ENCODE measurements at regions not wholly inside any gene's neighbourhood (a gene's known extent, or its start where the extent isn't known, plus 50 kb on each side); places are given as distances from the start of the nearest gene placed in this dataset.
"Not testable (repeated sequence)": the region's sequence is repeated elsewhere in the genome, so short reads cannot be mapped to it uniquely, and the experiment has no call there.

DNA sequence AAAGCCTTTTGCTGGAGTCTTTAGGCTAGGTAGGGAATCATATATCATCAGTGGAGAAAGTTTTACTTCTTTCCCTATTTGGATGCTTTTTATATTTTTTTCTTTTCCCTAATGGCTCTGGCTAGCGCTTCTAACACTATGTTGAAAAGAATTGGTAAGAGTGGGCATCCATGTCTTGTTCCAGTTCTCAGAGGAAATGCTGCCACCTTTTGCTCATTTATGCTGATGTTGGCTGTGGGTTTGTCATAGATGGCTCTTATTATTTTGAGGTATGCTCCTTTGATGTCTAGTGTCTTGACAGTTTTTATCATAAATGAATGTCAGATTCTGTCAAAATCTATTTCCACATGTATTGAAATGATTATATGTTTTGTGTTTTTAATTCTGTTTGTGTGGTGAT lies 1544.1 kb downstream of the REEP3 start:
- H3K36me3 ChIP-seq (replicated peaks), result no peaks in the 10 kb centered on the region
- no peak for DNase-seq
- H3K4me3 ChIP-seq (ENCODE audit: low read depth, low read length), result no peak overlapping the region
- in situ Hi-C loops (cut with HindIII; ENCODE audit: low pct_ligation_motif_present, low sequenced_read_pairs), result no loop called here
- no peak overlapping the region for H3K27ac ChIP-seq
- no peaks in the 10 kb centered on the region for H3K27me3 ChIP-seq (replicated peaks)
- TF ChIP-seq CTCF (IDR thresholded peaks at IDR 0.05; ENCODE audit: low read depth, low read length, missing control alignments), result no peak

GRCh38 chr10:65083222-65083621 lies 1562.0 kb downstream of the REEP3 start:
- Histone ChIP-seq H3K27ac (no peak overlapping the region), H3K36me3 (replicated peaks) (no peaks in the 10 kb centered on the region), H3K4me3 (ENCODE audit: low read depth, low read length) (no peak overlapping the region), H3K27me3 (replicated peaks) (no peaks in the 10 kb centered on the region)
- DNase-seq, result no peak
- in situ Hi-C loops (cut with HindIII; ENCODE audit: low pct_ligation_motif_present, low sequenced_read_pairs), result no loop called here
- no peak for TF ChIP-seq CTCF (IDR thresholded peaks at IDR 0.05; ENCODE audit: low read depth, low read length, missing control alignments)

DNA sequence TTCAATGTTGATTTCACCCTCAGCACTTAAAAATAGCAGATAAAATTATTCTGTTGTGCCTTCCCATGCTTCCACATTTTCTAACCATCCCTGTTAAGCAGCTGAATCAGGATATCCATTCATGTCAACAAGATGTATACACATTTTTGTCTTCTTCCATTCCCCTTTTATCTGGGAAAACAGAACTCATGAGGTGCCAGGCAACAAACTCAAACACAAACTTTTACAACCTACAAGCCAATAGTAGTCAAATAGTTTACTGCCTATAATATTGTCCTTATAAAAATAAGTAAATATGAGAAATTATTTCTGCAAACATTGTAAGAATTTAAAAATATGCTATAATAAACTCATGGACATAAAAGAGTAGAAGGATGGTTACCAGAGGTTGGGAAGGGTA lies 1569.8 kb downstream of the REEP3 start:
- no peak for TF ChIP-seq CTCF (IDR thresholded peaks at IDR 0.05; ENCODE audit: low read depth, low read length, missing control alignments)
- Histone ChIP-seq H3K27ac (no peak overlapping the region), H3K4me3 (ENCODE audit: low read depth, low read length) (no peak overlapping the region), H3K27me3 (replicated peaks) (no peaks in the 10 kb centered on the region), H3K36me3 (replicated peaks) (no peaks in the 10 kb centered on the region)
- in situ Hi-C loops (cut with HindIII; ENCODE audit: low pct_ligation_motif_present, low sequenced_read_pairs), result no loop called here
- DNase-seq, result no peak

DNA sequence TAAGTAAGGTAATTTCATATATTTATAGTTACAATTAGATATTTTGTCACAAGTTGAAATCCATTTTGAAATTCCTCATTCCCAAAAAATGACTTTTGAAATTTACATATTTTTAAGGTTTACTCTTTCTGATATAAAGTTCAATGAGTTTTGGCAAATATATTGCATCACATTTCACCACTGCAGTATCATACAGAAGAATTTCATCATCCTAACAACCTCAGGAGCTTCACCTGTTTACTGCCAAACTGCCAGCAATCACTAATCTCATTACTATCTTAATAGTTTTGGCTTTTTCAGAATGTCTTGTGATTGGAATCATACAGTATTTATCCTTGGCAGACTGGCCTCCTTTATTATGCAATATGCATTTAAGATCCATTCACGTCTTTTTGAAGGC lies 1578.9 kb downstream of the REEP3 start:
- H3K27ac ChIP-seq, result no peak overlapping the region
- in situ Hi-C loops (cut with HindIII; ENCODE audit: low pct_ligation_motif_present, low sequenced_read_pairs), result no loop called here
- no peak for DNase-seq
- H3K27me3 ChIP-seq (replicated peaks), result no peaks in the 10 kb centered on the region
- H3K4me3 ChIP-seq (ENCODE audit: low read depth, low read length), result no peak overlapping the region
- no peaks in the 10 kb centered on the region for H3K36me3 ChIP-seq (replicated peaks)
- no peak for TF ChIP-seq CTCF (IDR thresholded peaks at IDR 0.05; ENCODE audit: low read depth, low read length, missing control alignments)

- in situ Hi-C loops (cut with HindIII; ENCODE audit: low pct_ligation_motif_present, low sequenced_read_pairs); H3K27ac ChIP-seq: not testable (repeated sequence)
Observed at GRCh38 chr10:65100881-65101280, 1579.7 kb downstream of the REEP3 start.

DNA sequence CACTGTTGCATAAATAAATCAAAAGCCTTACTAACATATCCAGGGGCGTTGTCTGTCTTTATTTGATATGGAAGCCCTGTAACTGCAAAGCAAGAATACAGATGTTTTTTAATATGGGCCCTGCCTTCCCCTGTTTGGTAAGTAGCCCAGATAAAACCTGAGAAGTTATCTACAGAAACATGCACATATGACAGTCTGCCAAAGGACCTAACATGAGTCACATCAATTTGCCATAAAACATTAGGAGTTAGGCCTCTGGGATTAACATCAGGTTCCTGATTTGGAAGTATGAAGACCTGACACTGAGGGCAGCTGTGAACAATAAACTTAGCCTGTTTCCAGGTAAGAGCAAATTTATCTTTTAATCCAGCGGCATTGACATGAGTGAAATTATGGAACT lies 1588.8 kb downstream of the REEP3 start:
- no peaks in the 10 kb centered on the region for H3K36me3 ChIP-seq (replicated peaks)
- no peak for TF ChIP-seq CTCF (IDR thresholded peaks at IDR 0.05; ENCODE audit: low read depth, low read length, missing control alignments)
- in situ Hi-C loops (cut with HindIII; ENCODE audit: low pct_ligation_motif_present, low sequenced_read_pairs), result no loop called here
- no peak for DNase-seq
- H3K27me3 ChIP-seq (replicated peaks), result no peaks in the 10 kb centered on the region
- H3K4me3 ChIP-seq (ENCODE audit: low read depth, low read length), result no peak overlapping the region
- H3K27ac ChIP-seq, result no peak overlapping the region

More at GRCh38 chr10:65100881-65101280, 1579.7 kb downstream of the REEP3 start:
- H3K4me3 ChIP-seq (ENCODE audit: low read depth, low read length); H3K27me3 ChIP-seq (replicated peaks); H3K36me3 ChIP-seq (replicated peaks); DNase-seq: not testable (repeated sequence)

DNA sequence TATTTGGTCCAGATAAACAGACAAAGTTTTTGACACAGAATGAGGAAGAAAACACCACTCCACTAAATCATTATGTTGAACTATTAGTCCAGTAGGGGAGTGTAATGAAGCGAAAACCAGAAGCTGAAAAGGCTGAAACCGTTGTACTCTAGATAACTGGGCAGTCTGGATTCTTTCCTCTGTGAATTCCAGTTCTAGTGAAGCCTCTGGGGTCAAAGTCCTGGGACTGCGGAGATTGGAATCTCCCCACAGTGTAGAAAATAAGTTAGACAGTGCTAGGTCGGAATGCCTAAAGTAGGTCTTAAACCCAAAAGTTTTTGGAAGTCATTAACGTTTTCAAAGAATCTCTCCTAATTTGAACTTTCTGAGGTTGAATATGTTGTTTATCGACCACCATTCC lies 1589.9 kb downstream of the REEP3 start:
- in situ Hi-C loops (cut with HindIII; ENCODE audit: low pct_ligation_motif_present, low sequenced_read_pairs); H3K36me3 ChIP-seq (replicated peaks); H3K4me3 ChIP-seq (ENCODE audit: low read depth, low read length); DNase-seq; H3K27ac ChIP-seq; H3K27me3 ChIP-seq (replicated peaks): not testable (repeated sequence)
